Endothelial cell of umbilical vein (primary cell): ENCODE measurements at regions not wholly inside any gene's neighbourhood (a gene's known extent, or its start where the extent isn't known, plus 50 kb on each side); places are given as distances from the start of the nearest gene placed in this dataset.

Source experiments
- BruUV-seq: library from RNA; stranded (reverse); fragments of 400-500 nt; replicated peaks from 2 replicates; lab custom pipeline; 2021; lab: Mats Ljungman, UMichigan
- CTCF ChIA-PET: fragments of 300-600, 350-600 bp; sonication (Branson Sonifier 250); formaldehyde crosslinking; loops from one replicate; lab custom pipeline; 2021; ENCODE audit warnings: antibody characterized with exemption, inconsistent platforms; lab: Charles Lee
- POLR2A ChIA-PET: fragments of 300-600, 350-600 bp; sonication (Branson Sonifier 250); formaldehyde crosslinking; loops from one replicate; lab custom pipeline; 2021; ENCODE audit warnings: antibody characterized with exemption, inconsistent platforms; lab: Charles Lee
- DNase-seq: peaks from one replicate; pipeline ENCODE4 v3.0.0-alpha.2; 2011; ENCODE audit warnings: low read depth, low spot score
- FAIRE-seq: peaks from 2 replicates; lab custom pipeline; 2011; peaks lifted over from hg19 to GRCh38; lab: Jason Lieb, UNC
- H2AFZ ChIP-seq: 2 replicates; pipeline ENCODE4 v1.6.0; 2012; ENCODE audit warnings: low read depth, low read length, control low read depth, inconsistent platforms
- H3K27ac ChIP-seq: 2 replicates; pipeline ENCODE4 v1.5.1; 2011; ENCODE audit warnings: low read depth, mild to moderate bottlenecking, control low read depth, low read length, moderate library complexity; ENCODE audit not compliant: insufficient read depth
- H3K27me3 ChIP-seq, 2 experiments: 2 replicates each; pipeline versions ENCODE4 v1.6.0 to v1.6.1; 2011; ENCODE audit warnings: low read length in 2 of 2, mixed read lengths in 1 of 2; ENCODE audit not compliant: control insufficient read depth in 2 of 2, insufficient read depth in 2 of 2
- H3K36me3 ChIP-seq, 2 experiments: 2 replicates in 1 of 2; 3 replicates in 1 of 2; pipeline ENCODE4 v1.5.1; 2011; ENCODE audit warnings: low read length in 2 of 2, mild to moderate bottlenecking in 1 of 2, moderate library complexity in 1 of 2; ENCODE audit not compliant: control insufficient read depth in 2 of 2, insufficient read depth in 2 of 2; ENCODE audit errors: extremely low read depth in 1 of 2
- H3K4me1 ChIP-seq: 3 replicates; pipeline ENCODE4 v1.5.1; 2011; ENCODE audit warnings: mild to moderate bottlenecking, low read length; ENCODE audit not compliant: control insufficient read depth, insufficient read depth; ENCODE audit errors: extremely low read depth
- H3K4me2 ChIP-seq: 2 replicates; pipeline ENCODE4 v1.6.1; 2011; ENCODE audit warnings: low read length, control low read depth, mixed read lengths; ENCODE audit not compliant: insufficient read depth
- H3K4me3 ChIP-seq, 3 experiments: fragments of 200-600 bp in 1 of 3; sonication (generic), shearing (Covaris generic) in 1 of 3; replicated peaks in 1 of 3; 2 replicates each; pipeline ENCODE4 v1.5.1; 2011 to 2016; ENCODE audit warnings: control low read depth in 3 of 3, low read length in 3 of 3, mild to moderate bottlenecking in 2 of 3, inconsistent platforms in 1 of 3, low read depth in 1 of 3, moderate library complexity in 1 of 3; ENCODE audit not compliant: insufficient read depth in 1 of 3
- H3K79me2 ChIP-seq: 2 replicates; pipeline ENCODE4 v1.6.0; 2012; ENCODE audit warnings: low read length, inconsistent platforms; ENCODE audit not compliant: control insufficient read depth, insufficient read depth
- H3K9ac ChIP-seq: replicated peaks from 2 replicates; pipeline ENCODE3; 2011; ENCODE audit warnings: low read length, control low read depth; ENCODE audit not compliant: insufficient read depth; ENCODE audit errors: extremely low read depth
- H3K9me1 ChIP-seq: replicated peaks from 3 replicates; pipeline ENCODE4 v1.6.0; 2011; ENCODE audit warnings: mild to moderate bottlenecking, low read length; ENCODE audit not compliant: control insufficient read depth, insufficient read depth; ENCODE audit errors: extremely low read depth
- H3K9me3 ChIP-seq: replicated peaks from 2 replicates; pipeline ENCODE4 v1.5.1; 2012; ENCODE audit warnings: low read length, inconsistent platforms; ENCODE audit not compliant: control insufficient read depth, insufficient read depth
- H4K20me1 ChIP-seq: replicated peaks from 2 replicates; pipeline ENCODE3; 2011; ENCODE audit warnings: mild to moderate bottlenecking, low read length; ENCODE audit not compliant: control insufficient read depth, insufficient read depth; ENCODE audit errors: extremely low read depth
- EZH2 ChIP-seq: IDR thresholded peaks from 2 replicates; pipeline ENCODE4 v1.6.1; 2012; ENCODE audit warnings: borderline replicate concordance, low read depth, mild to moderate bottlenecking, moderate library complexity, low read length, inconsistent platforms; ENCODE audit not compliant: severe bottlenecking
- FOS ChIP-seq: IDR thresholded peaks from 2 replicates; pipeline ENCODE4 v1.6.1; 2011; ENCODE audit warnings: mild to moderate bottlenecking, low read length, moderate library complexity, borderline replicate concordance; ENCODE audit not compliant: insufficient read depth
- GATA2 ChIP-seq: IDR thresholded peaks from 2 replicates; pipeline ENCODE4 v1.7.0; 2011; ENCODE audit warnings: low read depth, mild to moderate bottlenecking, moderate library complexity, mixed read lengths, low read length; ENCODE audit not compliant: insufficient read length, insufficient read depth
- JUN ChIP-seq: IDR thresholded peaks from 2 replicates; pipeline ENCODE4 v1.6.1; 2011; ENCODE audit warnings: borderline replicate concordance, low read depth; ENCODE audit not compliant: insufficient read length, insufficient read depth
- MAX ChIP-seq: IDR thresholded peaks from 2 replicates; pipeline ENCODE4 v1.6.1; 2011; ENCODE audit not compliant: insufficient read depth, insufficient read length
- MYC ChIP-seq: IDR thresholded peaks from one replicate; pipeline ENCODE4 v1.6.1; 2011; ENCODE audit warnings: mild to moderate bottlenecking, low read depth, low read length
- POLR2A ChIP-seq: IDR thresholded peaks from 2 replicates; pipeline ENCODE4 v1.6.1; 2012; ENCODE audit warnings: low read depth, mild to moderate bottlenecking, control low read depth, low read length
- POLR2AphosphoS5 ChIP-seq: IDR thresholded peaks from 2 replicates; pipeline ENCODE4 v1.6.1; 2012; ENCODE audit warnings: low read depth, mild to moderate bottlenecking, control low read depth, low read length, moderate library complexity; ENCODE audit not compliant: insufficient read depth
- dilution Hi-C: fragments of 300-500 bp; cut with MboI; formaldehyde crosslinking; loops from one replicate; pipeline ENCODE4 v1.15.0; 2019; ENCODE audit warnings: low sequenced_read_pairs; ENCODE audit not compliant: extremely low pct_ligation_motif_present
- intact Hi-C: fragments of 100-400 bp; cut with micrococcal nuclease; formaldehyde crosslinking; loops from one replicate; pipeline ENCODE4 v1.10.0; 2022
- TF ChIP-seq, protein P1 (sequence below), 2 donors: IDR thresholded peaks; 1 replicate in 1 of 2; 2 replicates in 1 of 2; pipeline ENCODE4 v1.5.1; 2011; ENCODE audit warnings: low read length in 2 of 2, mild to moderate bottlenecking in 2 of 2, moderate library complexity in 2 of 2, control low read depth in 1 of 2, inconsistent platforms in 1 of 2, low read depth in 1 of 2; ENCODE audit not compliant: insufficient read depth in 1 of 2; ENCODE audit errors: extremely low read depth in 1 of 2

- no peaks in the 10 kb centered on the region for H3K79me2 ChIP-seq
- H4K20me1 ChIP-seq: no peaks in the 10 kb centered on the region
- peaks cover 3% of the 10 kb centered on the region for H3K9me1 ChIP-seq
- intact Hi-C loops (no loop called here), dilution Hi-C loops (no loop called here)
- DNase-seq: no peak
- no TSS peak for BruUV-seq
- TF ChIP-seq GATA2: no peak
- no peak for TF ChIP-seq POLR2A
- no peak for TF ChIP-seq MAX
- TF ChIP-seq EZH2: no peak
- no peak for TF ChIP-seq MYC
- TF ChIP-seq, protein P1, sequence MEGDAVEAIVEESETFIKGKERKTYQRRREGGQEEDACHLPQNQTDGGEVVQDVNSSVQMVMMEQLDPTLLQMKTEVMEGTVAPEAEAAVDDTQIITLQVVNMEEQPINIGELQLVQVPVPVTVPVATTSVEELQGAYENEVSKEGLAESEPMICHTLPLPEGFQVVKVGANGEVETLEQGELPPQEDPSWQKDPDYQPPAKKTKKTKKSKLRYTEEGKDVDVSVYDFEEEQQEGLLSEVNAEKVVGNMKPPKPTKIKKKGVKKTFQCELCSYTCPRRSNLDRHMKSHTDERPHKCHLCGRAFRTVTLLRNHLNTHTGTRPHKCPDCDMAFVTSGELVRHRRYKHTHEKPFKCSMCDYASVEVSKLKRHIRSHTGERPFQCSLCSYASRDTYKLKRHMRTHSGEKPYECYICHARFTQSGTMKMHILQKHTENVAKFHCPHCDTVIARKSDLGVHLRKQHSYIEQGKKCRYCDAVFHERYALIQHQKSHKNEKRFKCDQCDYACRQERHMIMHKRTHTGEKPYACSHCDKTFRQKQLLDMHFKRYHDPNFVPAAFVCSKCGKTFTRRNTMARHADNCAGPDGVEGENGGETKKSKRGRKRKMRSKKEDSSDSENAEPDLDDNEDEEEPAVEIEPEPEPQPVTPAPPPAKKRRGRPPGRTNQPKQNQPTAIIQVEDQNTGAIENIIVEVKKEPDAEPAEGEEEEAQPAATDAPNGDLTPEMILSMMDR (IDR thresholded peaks at IDR 0.05; ENCODE audit: extremely low read depth in 1 of 2, insufficient read depth in 1 of 2, low read depth in 1 of 2, low read length in 2 of 2): no peak
- no peak for TF ChIP-seq POLR2AphosphoS5
- no peak for TF ChIP-seq FOS
- no peak for TF ChIP-seq JUN
- ChIA-PET CTCF (interaction anchor here (0.6 to 1.2 kb wide), 2 partner anchors 8 to 10 kb away, joined by 3 to 5 read pairs; no protein-coding TSS in a partner anchor), POLR2A (no interaction called here)
- FAIRE-seq: no peak
- H2AFZ ChIP-seq: no peak overlapping the region
- no peaks in the 10 kb centered on the region for H3K4me1 ChIP-seq
- no peaks in the 10 kb centered on the region for H3K27me3 ChIP-seq
- H3K9ac ChIP-seq: no peak overlapping the region
- H3K4me3 ChIP-seq: no peak overlapping the region
- no peak overlapping the region for H3K4me2 ChIP-seq
- H3K36me3 ChIP-seq: no peaks in the 10 kb centered on the region
- no peak overlapping the region for H3K27ac ChIP-seq
- H3K9me3 ChIP-seq: no peaks in the 10 kb centered on the region
Measured at GRCh38 chr14:54229136-54229535, 167.7 kb upstream of the CDKN3 start.
